Neural cell (in vitro differentiated cells): ENCODE measurements at regions not wholly inside any gene's neighbourhood (a gene's known extent, or its start where the extent isn't known, plus 50 kb on each side); places are given as distances from the start of the nearest gene placed in this dataset.

Experiments used
- H2AFZ ChIP-seq: fragments of 200-600, 300-800 bp; sonication (generic), shearing (Covaris generic); 2 replicates; pipeline ENCODE4 v1.6.0; 2014; ENCODE audit warnings: low read depth, mild to moderate bottlenecking, antibody characterized with exemption, low read length, moderate library complexity
- H3F3A ChIP-seq: fragments of 200-600 bp; shearing (Covaris generic); 2 replicates; pipeline ENCODE4 v1.6.1; 2016; ENCODE audit warnings: mild to moderate bottlenecking, moderate library complexity, mixed read lengths, antibody characterized with exemption, low read length; ENCODE audit not compliant: insufficient read depth, poor library complexity, severe bottlenecking
- H3K27ac ChIP-seq: fragments of 200-600, 300-800 bp; sonication (generic), shearing (Covaris generic); 2 replicates; pipeline ENCODE4 v1.5.1; 2014; ENCODE audit warnings: mild to moderate bottlenecking, low read length, moderate library complexity
- H3K27me3 ChIP-seq: fragments of 300-800, 200-600 bp; sonication (generic), shearing (Covaris generic); 2 replicates; pipeline ENCODE4 v1.6.0; 2014; ENCODE audit warnings: mild to moderate bottlenecking, low read depth, low read length, moderate library complexity; ENCODE audit not compliant: insufficient read depth
- H3K36me3 ChIP-seq: fragments of 300-800, 200-600 bp; sonication (generic), shearing (Covaris generic); 2 replicates; pipeline ENCODE4 v1.5.1; 2014; ENCODE audit warnings: mild to moderate bottlenecking, antibody characterized with exemption, low read length, moderate library complexity; ENCODE audit not compliant: insufficient read depth
- H3K4me2 ChIP-seq: fragments of 300-800, 200-600 bp; sonication (generic), shearing (Covaris generic); 2 replicates; pipeline ENCODE4 v1.6.0; 2014; ENCODE audit warnings: mild to moderate bottlenecking, low read length
- H3K4me3 ChIP-seq: fragments of 300-800, 200-600 bp; sonication (generic), shearing (Covaris generic); 2 replicates; pipeline ENCODE4 v1.5.1; 2014; ENCODE audit warnings: mild to moderate bottlenecking, low read length, moderate library complexity
- H3K79me2 ChIP-seq: fragments of 200-600 bp; shearing (Covaris generic); replicated peaks from 2 replicates; pipeline ENCODE4 v1.6.0; 2014; ENCODE audit warnings: mild to moderate bottlenecking, low read length, moderate library complexity; ENCODE audit not compliant: insufficient read depth
- H3K9ac ChIP-seq: fragments of 300-800, 200-600 bp; sonication (generic), shearing (Covaris generic); 2 replicates; pipeline ENCODE4 v1.6.1; 2016; ENCODE audit warnings: mild to moderate bottlenecking, low read length, mixed read lengths
- H3K9me2 ChIP-seq: fragments of 200-600 bp; shearing (Covaris generic); 2 replicates; pipeline ENCODE4 v1.6.1; 2016; ENCODE audit warnings: mild to moderate bottlenecking, low read length, mixed read lengths; ENCODE audit not compliant: insufficient read depth
- H3K9me3 ChIP-seq: fragments of 200-600, 300-800 bp; sonication (generic), shearing (Covaris generic); 2 replicates; pipeline ENCODE4 v1.6.1; 2016; ENCODE audit warnings: mild to moderate bottlenecking, mixed run types, low read length, moderate library complexity, mixed read lengths
- H4K20me1 ChIP-seq: fragments of 200-600 bp; shearing (Covaris generic); 2 replicates; pipeline ENCODE4 v1.6.1; 2016; ENCODE audit warnings: mild to moderate bottlenecking, mixed run types; ENCODE audit not compliant: insufficient read depth
- CTCF ChIP-seq: fragments of 450-650 bp; IDR thresholded peaks from 2 replicates; pipeline ENCODE4 v1.5.1; 2014; ENCODE audit warnings: antibody characterized with exemption, mild to moderate bottlenecking, moderate library complexity; ENCODE audit not compliant: poor library complexity, severe bottlenecking
- EP300 ChIP-seq: fragments of 450-650 bp; conservative IDR thresholded peaks from 2 replicates; pipeline ENCODE4 v1.6.1; 2014; ENCODE audit warnings: antibody characterized with exemption, mild to moderate bottlenecking, moderate library complexity; ENCODE audit not compliant: poor library complexity, severe bottlenecking
- EZH2 ChIP-seq: fragments of 200-600, 300-800 bp; shearing (Covaris generic), sonication (generic); IDR thresholded peaks from 2 replicates; pipeline ENCODE4 v1.6.1; 2014; ENCODE audit warnings: antibody characterized with exemption, low read length, borderline replicate concordance, mild to moderate bottlenecking; ENCODE audit not compliant: insufficient read depth, poor library complexity, severe bottlenecking
- MXI1 ChIP-seq: fragments of 450-650 bp; conservative IDR thresholded peaks from 2 replicates; pipeline ENCODE4 v1.6.1; 2014; ENCODE audit warnings: antibody characterized with exemption, mild to moderate bottlenecking; ENCODE audit not compliant: poor library complexity, severe bottlenecking
- POLR2AphosphoS5 ChIP-seq: IDR thresholded peaks from 2 replicates; pipeline ENCODE4 v1.6.1; 2012
- RAD21 ChIP-seq: fragments of 450-650 bp; conservative IDR thresholded peaks from 2 replicates; pipeline ENCODE4 v1.6.1; 2014; ENCODE audit warnings: antibody characterized with exemption, mild to moderate bottlenecking, moderate library complexity
- REST ChIP-seq: IDR thresholded peaks from 2 replicates; pipeline ENCODE4 v1.6.1; 2012; ENCODE audit warnings: borderline replicate concordance
- SMC3 ChIP-seq: fragments of 450-650 bp; conservative IDR thresholded peaks from 2 replicates; pipeline ENCODE4 v1.6.1; 2014; ENCODE audit warnings: antibody characterized with exemption, mild to moderate bottlenecking, moderate library complexity; ENCODE audit not compliant: poor library complexity
- TAF1 ChIP-seq: IDR thresholded peaks from 2 replicates; pipeline ENCODE4 v1.6.1; 2012; ENCODE audit warnings: low read depth

GRCh38 chr4:136246876-136247275, 1285.4 kb downstream of the PCDH18 start:
- Histone ChIP-seq H3F3A (no peaks in the 10 kb centered on the region), H4K20me1 (no peaks in the 10 kb centered on the region), H3K4me3 (no peak overlapping the region), H3K4me2 (no peak overlapping the region), H3K9ac (no peak overlapping the region), H3K79me2 (no peaks in the 10 kb centered on the region), H3K36me3 (no peaks in the 10 kb centered on the region), H3K27ac (no peak overlapping the region), H3K27me3 (no peaks in the 10 kb centered on the region), H3K9me2 (no peaks in the 10 kb centered on the region), H2AFZ (no peak overlapping the region), H3K9me3 (no peaks in the 10 kb centered on the region)
- TF ChIP-seq EZH2: no peak
- TF ChIP-seq CTCF: no peak
- no peak for TF ChIP-seq EP300
- no peak for TF ChIP-seq MXI1
- no peak for TF ChIP-seq SMC3
- TF ChIP-seq RAD21: no peak
- no peak for TF ChIP-seq TAF1
- no peak for TF ChIP-seq REST
- TF ChIP-seq POLR2AphosphoS5: no peak

- H3K4me3 ChIP-seq: no peak overlapping the region
- no peaks in the 10 kb centered on the region for H3K79me2 ChIP-seq
- no peak overlapping the region for H3K27ac ChIP-seq
- H3F3A ChIP-seq: no peaks in the 10 kb centered on the region
- no peaks in the 10 kb centered on the region for H3K27me3 ChIP-seq
- no peaks in the 10 kb centered on the region for H3K36me3 ChIP-seq
- H3K9ac ChIP-seq: no peak overlapping the region
- H4K20me1 ChIP-seq: no peaks in the 10 kb centered on the region
- H3K9me2 ChIP-seq: no peaks in the 10 kb centered on the region
- TF ChIP-seq CTCF: no peak
- TF ChIP-seq EP300: no peak
- no peak for TF ChIP-seq MXI1
- TF ChIP-seq TAF1: no peak
- no peak overlapping the region for H2AFZ ChIP-seq
- H3K9me3 ChIP-seq: peaks cover 6% of the 10 kb centered on the region
- no peak overlapping the region for H3K4me2 ChIP-seq
These were observed 1290.9 kb downstream of the PCDH18 start for GRCh38 chr4:136241221-136241986.
